Heart left ventricle (tissue), 13 donors: ENCODE measurements at regions not wholly inside any gene's neighbourhood (a gene's known extent, or its start where the extent isn't known, plus 50 kb on each side); places are given as distances from the start of the nearest gene placed in this dataset.

Experiments used
- CTCF ChIP-seq, 12 donors: fragments of 200-600 bp; sonication (generic) in 4 of 12; IDR thresholded peaks; one replicate each; pipeline versions ENCODE4 v1.5.0 to v1.8.0; 2018 to 2022; ENCODE audit warnings: antibody characterized with exemption in 12 of 12, mild to moderate bottlenecking in 5 of 12
- POLR2A ChIP-seq, 2 donors: fragments of 450-650 bp; IDR thresholded peaks; one replicate each; pipeline ENCODE4 v1.6.1; 2017; ENCODE audit warnings: antibody characterized with exemption in 2 of 2, mild to moderate bottlenecking in 2 of 2, moderate library complexity in 2 of 2
- donor health status: ischemic (EF 13 %, LVEDD 7.1; RV severe dilation, severe dysfunction).
- donor health status: DM: no; HTN: yes; CAD: no.
- donor health status: DM: no; HTN: no; CAD: no.
- donor health status: ischemic (EF 25% LVEDD 6.9; RV normal size, moderate dysfunction).
- donor health status: ischemic (EF 25% LVEDD 5.7; RV mildly dilated, moderate dysfunction).
- donor health status: ischemic (EF 35%, LVEDD 5.7; RV mildly dilated, moderate dysfunction).
- donor health status: nonischemic (EF 11% LVEDD 7.7; RV severe dilation, severe dysfunction).
- donor health status: DM: yes; HTN: yes; CAD: no.
- donor health status: PGD.
- donor health status: ischemic (EF 29% LVEDD 5.4; RV normal size, mild dysfunction).
- donor health status: nonischemic (EF 23%, LVEDD 6.1; RV moderate dilation, normal function).

GRCh38 chr5:20498102-20498501, 510.1 kb upstream of the CDH18 start:
- TF ChIP-seq POLR2A (IDR thresholded peaks at IDR 0.05) (no peak), CTCF (IDR thresholded peaks at IDR 0.05) (no peak)
